ENCODE measurements at regions not wholly inside any gene's neighbourhood (a gene's known extent, or its start where the extent isn't known, plus 50 kb on each side); places are given as distances from the start of the nearest gene placed in this dataset.

DNA sequence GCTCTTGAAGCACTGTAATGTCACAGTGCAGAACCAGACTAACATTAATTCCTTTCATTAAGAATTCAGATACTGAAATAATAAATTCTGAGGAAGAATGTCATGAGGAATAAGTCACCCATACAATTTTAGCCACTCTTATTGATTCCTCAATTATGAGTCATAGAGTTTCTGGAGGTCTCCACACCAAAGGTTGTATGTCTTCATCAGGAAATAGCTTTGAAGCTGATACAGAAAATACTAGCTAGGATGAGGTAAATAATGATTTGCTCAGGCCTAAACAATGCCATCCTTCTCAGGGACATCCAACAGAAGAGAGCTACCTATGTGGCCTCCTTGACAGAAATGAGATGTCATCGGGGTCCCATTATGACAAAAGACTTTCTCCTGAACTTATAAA is 238.8 kb downstream of the OR13H1 start:
- TF ChIP-seq PPARA (CRISPR knock-in tag; IDR thresholded peaks at IDR 0.05; ENCODE audit: borderline replicate concordance) (no peak), ESRRG (CRISPR knock-in tag; IDR thresholded peaks at IDR 0.05) (no peak), RARB (CRISPR knock-in tag; IDR thresholded peaks at IDR 0.05) (no peak), SNAI2 (CRISPR knock-in tag; IDR thresholded peaks at IDR 0.05) (no peak), CSDC2 (CRISPR knock-in tag; IDR thresholded peaks at IDR 0.05) (no peak)
- TF ChIP-seq, protein P1, sequence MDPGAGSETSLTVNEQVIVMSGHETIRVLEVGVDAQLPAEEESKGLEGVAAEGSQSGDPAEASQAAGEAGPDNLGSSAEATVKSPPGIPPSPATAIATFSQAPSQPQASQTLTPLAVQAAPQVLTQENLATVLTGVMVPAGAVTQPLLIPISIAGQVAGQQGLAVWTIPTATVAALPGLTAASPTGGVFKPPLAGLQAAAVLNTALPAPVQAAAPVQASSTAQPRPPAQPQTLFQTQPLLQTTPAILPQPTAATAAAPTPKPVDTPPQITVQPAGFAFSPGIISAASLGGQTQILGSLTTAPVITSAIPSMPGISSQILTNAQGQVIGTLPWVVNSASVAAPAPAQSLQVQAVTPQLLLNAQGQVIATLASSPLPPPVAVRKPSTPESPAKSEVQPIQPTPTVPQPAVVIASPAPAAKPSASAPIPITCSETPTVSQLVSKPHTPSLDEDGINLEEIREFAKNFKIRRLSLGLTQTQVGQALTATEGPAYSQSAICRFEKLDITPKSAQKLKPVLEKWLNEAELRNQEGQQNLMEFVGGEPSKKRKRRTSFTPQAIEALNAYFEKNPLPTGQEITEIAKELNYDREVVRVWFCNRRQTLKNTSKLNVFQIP (CRISPR knock-in tag; IDR thresholded peaks at IDR 0.05; ENCODE audit: borderline replicate concordance, low read depth) = no peak

All from SK-N-SH treated with all-trans-retinoic acid at 6 μM for 48 hours (cell line).